ENCODE measurements at regions not wholly inside any gene's neighbourhood (a gene's known extent, or its start where the extent isn't known, plus 50 kb on each side); places are given as distances from the start of the nearest gene placed in this dataset.

- Histone ChIP-seq H3K4me2 (ENCODE audit: insufficient read depth, low read length) (no peak overlapping the region), H3K9me3 (replicated peaks; ENCODE audit: control insufficient read depth, insufficient read depth, low read length) (no peaks in the 10 kb centered on the region), H3K9ac (replicated peaks; ENCODE audit: extremely low read depth, insufficient read depth, low read length) (no peak overlapping the region), H3K36me3 (ENCODE audit: control insufficient read depth in 2 of 2, extremely low read depth in 1 of 2, insufficient read depth in 2 of 2, low read length in 2 of 2) (no peaks in the 10 kb centered on the region), H2AFZ (ENCODE audit: low read depth, low read length) (no peak overlapping the region), H3K4me1 (ENCODE audit: control insufficient read depth, extremely low read depth, insufficient read depth, low read length) (no peaks in the 10 kb centered on the region), H4K20me1 (replicated peaks; ENCODE audit: control insufficient read depth, extremely low read depth, insufficient read depth, low read length) (no peaks in the 10 kb centered on the region), H3K4me3 (replicated peaks in 1 of 3; ENCODE audit: insufficient read depth in 1 of 3, low read depth in 1 of 3, low read length in 3 of 3) (no peak overlapping the region), H3K79me2 (ENCODE audit: control insufficient read depth, insufficient read depth, low read length) (no peaks in the 10 kb centered on the region), H3K27me3 (ENCODE audit: control insufficient read depth in 2 of 2, insufficient read depth in 2 of 2, low read length in 2 of 2) (no peaks in the 10 kb centered on the region), H3K9me1 (replicated peaks; ENCODE audit: control insufficient read depth, extremely low read depth, insufficient read depth, low read length) (no peaks in the 10 kb centered on the region), H3K27ac (ENCODE audit: insufficient read depth, low read depth, low read length) (no peak overlapping the region)
- POLR2A ChIA-PET: no interaction called here
- TF ChIP-seq MYC (IDR thresholded peaks at IDR 0.05; ENCODE audit: low read depth, low read length) (no peak), CTCF (IDR thresholded peaks at IDR 0.05; ENCODE audit: extremely low read depth in 1 of 2, insufficient read depth in 1 of 2, low read depth in 1 of 2, low read length in 2 of 2) (peak; percentile 15 to 29), EZH2 (IDR thresholded peaks at IDR 0.05; ENCODE audit: borderline replicate concordance, low read depth, low read length, severe bottlenecking) (no peak)
- dilution Hi-C loops (cut with MboI; ENCODE audit: extremely low pct_ligation_motif_present, low sequenced_read_pairs) (no loop called here), intact Hi-C loops (cut with micrococcal nuclease) (loop anchor here (1.0 to 5.0 kb wide), 3 partner anchors 261 to 1386 kb away; no protein-coding TSS in a partner anchor)
- no TSS peak for BruUV-seq (replicated peaks)
- FAIRE-seq (no peak), DNase-seq (ENCODE audit: low read depth, low spot score) (peak; percentile 43)
- CTCF ChIA-PET: interaction anchor here (0.6 to 2.8 kb wide), 3 partner anchors 105 to 1388 kb away, joined by 3 to 11 read pairs (median 10); partner anchors contain the start of gene EPHA6
Measured at GRCh38 chr3:96331341-96331740, 483.1 kb upstream of the EPHA6 start.

GRCh38 chr3:96334779-96335178 lies 479.6 kb upstream of the EPHA6 start:
- H3K27ac ChIP-seq (ENCODE audit: insufficient read depth, low read depth, low read length): no peak overlapping the region
- H3K9me3 ChIP-seq (replicated peaks; ENCODE audit: control insufficient read depth, insufficient read depth, low read length): no peaks in the 10 kb centered on the region
- intact Hi-C loops (cut with micrococcal nuclease): loop anchor here (5.0 kb wide), 2 partner anchors 258 to 1383 kb away; no protein-coding TSS in a partner anchor
- BruUV-seq (replicated peaks): no TSS peak
- H3K4me2 ChIP-seq (ENCODE audit: insufficient read depth, low read length): no peak overlapping the region
- no peak overlapping the region for H2AFZ ChIP-seq (ENCODE audit: low read depth, low read length)
- H3K4me3 ChIP-seq (replicated peaks in 1 of 3; ENCODE audit: insufficient read depth in 1 of 3, low read depth in 1 of 3, low read length in 3 of 3): no peak overlapping the region
- H3K9me1 ChIP-seq (replicated peaks; ENCODE audit: control insufficient read depth, extremely low read depth, insufficient read depth, low read length): no peaks in the 10 kb centered on the region
- dilution Hi-C loops (cut with MboI; ENCODE audit: extremely low pct_ligation_motif_present, low sequenced_read_pairs): no loop called here
- H3K4me1 ChIP-seq (ENCODE audit: control insufficient read depth, extremely low read depth, insufficient read depth, low read length): no peaks in the 10 kb centered on the region
- no peaks in the 10 kb centered on the region for H3K27me3 ChIP-seq (ENCODE audit: control insufficient read depth in 2 of 2, insufficient read depth in 2 of 2, low read length in 2 of 2)
- no peaks in the 10 kb centered on the region for H3K79me2 ChIP-seq (ENCODE audit: control insufficient read depth, insufficient read depth, low read length)
- FAIRE-seq: no peak
- ChIA-PET POLR2A (no interaction called here), CTCF (interaction anchor here (1.1 kb wide), 1 partner anchor 20 kb away, joined by 4 read pairs; no protein-coding TSS in a partner anchor)
- H3K9ac ChIP-seq (replicated peaks; ENCODE audit: extremely low read depth, insufficient read depth, low read length): no peak overlapping the region
- H3K36me3 ChIP-seq (ENCODE audit: control insufficient read depth in 2 of 2, extremely low read depth in 1 of 2, insufficient read depth in 2 of 2, low read length in 2 of 2): no peaks in the 10 kb centered on the region
- H4K20me1 ChIP-seq (replicated peaks; ENCODE audit: control insufficient read depth, extremely low read depth, insufficient read depth, low read length): no peaks in the 10 kb centered on the region
- TF ChIP-seq POLR2A (IDR thresholded peaks at IDR 0.05; ENCODE audit: low read depth, low read length): no peak
- TF ChIP-seq JUN (IDR thresholded peaks at IDR 0.05; ENCODE audit: borderline replicate concordance, insufficient read depth, insufficient read length, low read depth): no peak
- TF ChIP-seq FOS (IDR thresholded peaks at IDR 0.05; ENCODE audit: borderline replicate concordance, insufficient read depth, low read length): no peak
- TF ChIP-seq CTCF (IDR thresholded peaks at IDR 0.05; ENCODE audit: extremely low read depth in 1 of 2, insufficient read depth in 1 of 2, low read depth in 1 of 2, low read length in 2 of 2): no peak
- no peak for TF ChIP-seq EZH2 (IDR thresholded peaks at IDR 0.05; ENCODE audit: borderline replicate concordance, low read depth, low read length, severe bottlenecking)
- TF ChIP-seq MYC (IDR thresholded peaks at IDR 0.05; ENCODE audit: low read depth, low read length): no peak
- TF ChIP-seq GATA2 (IDR thresholded peaks at IDR 0.05; ENCODE audit: insufficient read depth, insufficient read length, low read depth, low read length): no peak
- no peak for TF ChIP-seq MAX (IDR thresholded peaks at IDR 0.05; ENCODE audit: insufficient read depth, insufficient read length)
- no peak for TF ChIP-seq POLR2AphosphoS5 (IDR thresholded peaks at IDR 0.05; ENCODE audit: insufficient read depth, low read depth, low read length)
- no peak for DNase-seq (ENCODE audit: low read depth, low spot score)

Measured in endothelial cell of umbilical vein (primary cell).